MM.1S (cell line): ENCODE measurements at regions not wholly inside any gene's neighbourhood (a gene's known extent, or its start where the extent isn't known, plus 50 kb on each side); places are given as distances from the start of the nearest gene placed in this dataset.

ENCODE experiments used
- CTCF ChIP-seq: fragments of 300-600 bp; sonication (generic); IDR thresholded peaks from 2 replicates; pipeline ENCODE4 v1.5.1; 2016; ENCODE audit warnings: antibody characterized with exemption, low read length, mixed read lengths
- EZH2 ChIP-seq: fragments of 300-600 bp; sonication (generic); optimal IDR thresholded peaks from 2 replicates; pipeline ENCODE3; 2017; ENCODE audit warnings: low read depth, mild to moderate bottlenecking, antibody characterized with exemption, low read length, mixed read lengths
- EZH2phosphoT487 ChIP-seq: fragments of 300-600 bp; sonication (generic); IDR thresholded peaks from 2 replicates; pipeline ENCODE4 v1.6.1; 2018; ENCODE audit warnings: antibody characterized with exemption, low read length

- TF ChIP-seq CTCF = no peak
- no peak for TF ChIP-seq EZH2
- TF ChIP-seq EZH2phosphoT487 = no peak
These were observed 93.3 kb upstream of the TOM1L1 start for GRCh38 chr17:54807331-54807730.
